Duodenal mucosa (tissue), 2 donors: ENCODE measurements at regions not wholly inside any gene's neighbourhood (a gene's known extent, or its start where the extent isn't known, plus 50 kb on each side); places are given as distances from the start of the nearest gene placed in this dataset.

ENCODE experiments used
- H3K27ac ChIP-seq: one replicate; pipeline ENCODE4 v1.7.0; 2013; ENCODE audit warnings: low read depth, low read length
- H3K27me3 ChIP-seq, 2 donors: one replicate each; pipeline ENCODE4 v1.7.0; 2013; ENCODE audit warnings: low read length in 2 of 2, control low read depth in 1 of 2; ENCODE audit not compliant: insufficient read depth in 2 of 2, control insufficient read depth in 1 of 2
- H3K36me3 ChIP-seq, 2 donors: one replicate each; pipeline ENCODE4 v1.7.0; 2013; ENCODE audit warnings: low read length in 2 of 2, control low read depth in 1 of 2; ENCODE audit not compliant: insufficient read depth in 2 of 2, control insufficient read depth in 1 of 2
- H3K4me1 ChIP-seq, 2 donors: one replicate each; pipeline ENCODE4 v1.7.0; 2013; ENCODE audit warnings: low read length in 2 of 2, control low read depth in 1 of 2; ENCODE audit not compliant: insufficient read depth in 2 of 2, control insufficient read depth in 1 of 2
- H3K4me3 ChIP-seq, 2 donors: one replicate each; pipeline ENCODE4 v1.7.0; 2013; ENCODE audit warnings: low read length in 2 of 2, low read depth in 1 of 2
- H3K9ac ChIP-seq, 2 donors: one replicate each; pipeline ENCODE4 v1.7.0; 2013; ENCODE audit warnings: low read length in 2 of 2, low read depth in 1 of 2
- H3K9me3 ChIP-seq, 2 donors: one replicate each; pipeline ENCODE4 v1.7.0; 2013; ENCODE audit warnings: low read length in 2 of 2, control low read depth in 1 of 2; ENCODE audit not compliant: control insufficient read depth in 1 of 2

- Histone ChIP-seq H3K9ac (no peak overlapping the region), H3K36me3 (no peaks in the 10 kb centered on the region), H3K27me3 (no peaks in the 10 kb centered on the region), H3K27ac (no peak overlapping the region), H3K4me1 (no peaks in the 10 kb centered on the region), H3K9me3 (no peaks in the 10 kb centered on the region), H3K4me3 (no peak overlapping the region)
Observed at GRCh38 chr6:141361559-141361958, 771.2 kb upstream of the GJE1 start.

GRCh38 chr6:141359953-141360352 is 772.8 kb upstream of the GJE1 start:
- H3K4me3 ChIP-seq: no peak overlapping the region
- no peak overlapping the region for H3K9ac ChIP-seq
- no peak overlapping the region for H3K27ac ChIP-seq
- H3K4me1 ChIP-seq: no peaks in the 10 kb centered on the region
- no peaks in the 10 kb centered on the region for H3K36me3 ChIP-seq
- no peaks in the 10 kb centered on the region for H3K27me3 ChIP-seq
- H3K9me3 ChIP-seq: no peaks in the 10 kb centered on the region

- no peaks in the 10 kb centered on the region for H3K9me3 ChIP-seq
- H3K9ac ChIP-seq: no peak overlapping the region
- H3K27ac ChIP-seq: no peak overlapping the region
- no peaks in the 10 kb centered on the region for H3K4me1 ChIP-seq
- no peak overlapping the region for H3K4me3 ChIP-seq
- no peaks in the 10 kb centered on the region for H3K27me3 ChIP-seq
- no peaks in the 10 kb centered on the region for H3K36me3 ChIP-seq
Observed at GRCh38 chr6:141354191-141354955, 778.4 kb upstream of the GJE1 start.

- Histone ChIP-seq H3K9ac (no peak overlapping the region), H3K4me3 (no peak overlapping the region), H3K27me3 (no peaks in the 10 kb centered on the region), H3K36me3 (no peaks in the 10 kb centered on the region), H3K27ac (no peak overlapping the region), H3K9me3 (no peaks in the 10 kb centered on the region), H3K4me1 (no peaks in the 10 kb centered on the region)
Observed at GRCh38 chr6:141351721-141352120, 781.0 kb upstream of the GJE1 start.

GRCh38 chr6:141349710-141350109 is 783.0 kb upstream of the GJE1 start:
- Histone ChIP-seq H3K36me3 (no peaks in the 10 kb centered on the region), H3K4me3 (no peak overlapping the region), H3K9me3 (no peaks in the 10 kb centered on the region), H3K27ac (no peak overlapping the region), H3K4me1 (no peaks in the 10 kb centered on the region), H3K9ac (no peak overlapping the region), H3K27me3 (no peaks in the 10 kb centered on the region)

GRCh38 chr6:141347906-141348492 is 784.7 kb upstream of the GJE1 start:
- H3K9ac ChIP-seq: no peak overlapping the region
- H3K4me1 ChIP-seq: no peaks in the 10 kb centered on the region
- no peak overlapping the region for H3K27ac ChIP-seq
- no peaks in the 10 kb centered on the region for H3K9me3 ChIP-seq
- H3K27me3 ChIP-seq: no peaks in the 10 kb centered on the region
- H3K36me3 ChIP-seq: no peaks in the 10 kb centered on the region
- no peak overlapping the region for H3K4me3 ChIP-seq

GRCh38 chr6:141347086-141347485 is 785.6 kb upstream of the GJE1 start:
- H3K9me3 ChIP-seq: no peaks in the 10 kb centered on the region
- H3K9ac ChIP-seq: no peak overlapping the region
- H3K36me3 ChIP-seq: no peaks in the 10 kb centered on the region
- H3K4me1 ChIP-seq: no peaks in the 10 kb centered on the region
- H3K27me3 ChIP-seq: no peaks in the 10 kb centered on the region
- no peak overlapping the region for H3K4me3 ChIP-seq
- H3K27ac ChIP-seq: no peak overlapping the region

- Histone ChIP-seq H3K36me3 (no peaks in the 10 kb centered on the region), H3K27me3 (no peaks in the 10 kb centered on the region), H3K9ac (no peak overlapping the region), H3K4me1 (no peaks in the 10 kb centered on the region), H3K4me3 (no peak overlapping the region), H3K27ac (no peak overlapping the region), H3K9me3 (no peaks in the 10 kb centered on the region)
Observed at GRCh38 chr6:141346535-141346934, 786.2 kb upstream of the GJE1 start.

- Histone ChIP-seq H3K36me3 (no peaks in the 10 kb centered on the region), H3K9me3 (no peaks in the 10 kb centered on the region), H3K27me3 (no peaks in the 10 kb centered on the region), H3K27ac (no peak overlapping the region), H3K4me3 (no peak overlapping the region), H3K9ac (no peak overlapping the region), H3K4me1 (no peaks in the 10 kb centered on the region)
Observed at GRCh38 chr6:141337191-141337590, 795.5 kb upstream of the GJE1 start.

GRCh38 chr6:141335477-141336273 is 797.0 kb upstream of the GJE1 start:
- no peak overlapping the region for H3K27ac ChIP-seq
- H3K36me3 ChIP-seq: no peaks in the 10 kb centered on the region
- H3K4me3 ChIP-seq: no peak overlapping the region
- no peaks in the 10 kb centered on the region for H3K4me1 ChIP-seq
- H3K9ac ChIP-seq: no peak overlapping the region
- H3K9me3 ChIP-seq: no peaks in the 10 kb centered on the region
- no peaks in the 10 kb centered on the region for H3K27me3 ChIP-seq
